B cell (primary cell): ENCODE measurements at regions not wholly inside any gene's neighbourhood (a gene's known extent, or its start where the extent isn't known, plus 50 kb on each side); places are given as distances from the start of the nearest gene placed in this dataset.

ENCODE experiments used
- ATAC-seq: fragments of 200-7000 bp; cut with Tn5 transposase; one replicate; pipeline ENCODE4 v1.10.0; 2021; ENCODE audit warnings: low read depth, mild to moderate bottlenecking, moderate number of reproducible peaks, moderate library complexity
- CTCF ChIA-PET: fragments of 350-600 bp; sonication (Branson Sonifier 250); formaldehyde crosslinking; loops from one replicate; lab custom pipeline; 2021; ENCODE audit warnings: antibody characterized with exemption, inconsistent platforms; lab: Charles Lee
- POLR2A ChIA-PET: fragments of 350-600 bp; sonication (Branson Sonifier 250); formaldehyde crosslinking; loops from one replicate; lab custom pipeline; 2021; ENCODE audit warnings: antibody characterized with exemption; lab: Charles Lee
- DNase-seq: peaks from one replicate; pipeline ENCODE4 v3.0.0; 2013
- H2AFZ ChIP-seq: 2 replicates; pipeline ENCODE4 v1.6.1; 2012; ENCODE audit warnings: mild to moderate bottlenecking, low read depth, low read length; ENCODE audit not compliant: insufficient read depth, poor library complexity, severe bottlenecking
- H3K27ac ChIP-seq, 2 donors: 1 replicate in 1 of 2; 2 replicates in 1 of 2; pipeline ENCODE4 v1.5.1; 2012 to 2013; ENCODE audit warnings: low read length in 2 of 2, mild to moderate bottlenecking in 2 of 2, moderate library complexity in 1 of 2
- H3K27me3 ChIP-seq, 4 experiments: fragments of 200-600 bp in 1 of 4; sonication (generic) in 1 of 4; replicated peaks in 1 of 4; 1 replicate in 2 of 4; 2 replicates in 2 of 4; pipeline versions ENCODE4 v1.6.1 to v1.7.0; 2013 to 2016; ENCODE audit warnings: low read length in 3 of 4, mild to moderate bottlenecking in 2 of 4, mixed read lengths in 1 of 4, moderate library complexity in 1 of 4; ENCODE audit not compliant: insufficient read depth in 4 of 4, control insufficient read depth in 3 of 4; ENCODE audit errors: control extremely low read depth in 1 of 4
- H3K36me3 ChIP-seq, 2 experiments: replicated peaks in 1 of 2; 1 replicate in 1 of 2; 2 replicates in 1 of 2; pipeline versions ENCODE4 v1.6.1 to v1.7.1; 2013; ENCODE audit warnings: low read length in 1 of 2; ENCODE audit not compliant: insufficient read depth in 2 of 2, control insufficient read depth in 1 of 2; ENCODE audit errors: control extremely low read depth in 1 of 2, extremely low read depth in 1 of 2
- H3K4me1 ChIP-seq, 2 donors: fragments of 200-600 bp in 1 of 2; sonication (generic) in 1 of 2; 1 replicate in 1 of 2; 2 replicates in 1 of 2; pipeline versions ENCODE4 v1.5.1 to v1.6.1; 2013 to 2017; ENCODE audit warnings: low read length in 2 of 2; ENCODE audit not compliant: control insufficient read depth in 2 of 2, insufficient read depth in 2 of 2
- H3K4me2 ChIP-seq: replicated peaks from 2 replicates; pipeline ENCODE3; 2012; ENCODE audit warnings: mild to moderate bottlenecking, low read depth, low read length; ENCODE audit not compliant: poor library complexity, severe bottlenecking
- H3K4me3 ChIP-seq, 5 experiments: fragments of 200-600 bp in 1 of 5; sonication (generic) in 1 of 5; 1 replicate in 3 of 5; 2 replicates in 2 of 5; pipeline versions ENCODE4 v1.5.1 to v1.7.0; 2011 to 2016; ENCODE audit warnings: low read length in 4 of 5, mild to moderate bottlenecking in 4 of 5, low read depth in 2 of 5, control low read depth in 1 of 5, moderate library complexity in 1 of 5; ENCODE audit not compliant: insufficient read depth in 1 of 5; ENCODE audit errors: control extremely low read depth in 1 of 5, extremely low read depth in 1 of 5
- H3K79me2 ChIP-seq: fragments of 200-600 bp; sonication (generic); one replicate; pipeline ENCODE4 v1.6.0; 2016; ENCODE audit warnings: low read length; ENCODE audit not compliant: control insufficient read depth, insufficient read depth
- H3K9ac ChIP-seq: fragments of 200-600 bp; sonication (generic); 2 replicates; pipeline ENCODE4 v1.6.1; 2017; ENCODE audit warnings: mild to moderate bottlenecking, low read length, moderate library complexity
- H3K9me3 ChIP-seq, 3 donors: one replicate each; pipeline versions ENCODE4 v1.6.1 to v1.7.1; 2013; ENCODE audit warnings: low read length in 2 of 3; ENCODE audit not compliant: control insufficient read depth in 2 of 3, insufficient read depth in 1 of 3; ENCODE audit errors: control extremely low read depth in 1 of 3
- H4K20me1 ChIP-seq: 2 replicates; pipeline ENCODE4 v1.6.0; 2012; ENCODE audit warnings: mild to moderate bottlenecking, low read length; ENCODE audit not compliant: insufficient read depth, control insufficient read depth, poor library complexity, severe bottlenecking
- H3K27ac Mint-ChIP-seq: one replicate; pipeline ENCODE4 v1.8.0; 2021; ENCODE audit warnings: mixed read lengths
- H3K27me3 Mint-ChIP-seq: one replicate; pipeline ENCODE4 v1.8.0; 2021; ENCODE audit warnings: mixed read lengths
- H3K4me1 Mint-ChIP-seq: one replicate; pipeline ENCODE4 v1.8.0; 2021; ENCODE audit warnings: mixed read lengths
- H3K4me3 Mint-ChIP-seq: one replicate; pipeline ENCODE4 v1.8.0; 2021; ENCODE audit warnings: mixed read lengths
- H3K9me3 Mint-ChIP-seq: one replicate; pipeline ENCODE4 v1.8.0; 2022; ENCODE audit warnings: mixed read lengths; ENCODE audit not compliant: insufficient read depth
- EZH2 ChIP-seq: IDR thresholded peaks from 2 replicates; pipeline ENCODE4 v1.6.1; 2012; ENCODE audit warnings: borderline replicate concordance, low read depth, mild to moderate bottlenecking, moderate library complexity, low read length; ENCODE audit not compliant: insufficient read depth, poor library complexity, severe bottlenecking
- WGBS: methylation state at CpG from one replicate; pipeline ENCODE4 v1.1.5; 2013; ENCODE audit warnings: missing lambda C conversion rate; ENCODE audit not compliant: insufficient coverage; 5-methylcytosine and 5-hydroxymethylcytosine counted together
- intact Hi-C: fragments of 100-400 bp; cut with micrococcal nuclease; formaldehyde crosslinking; loops from one replicate; pipeline ENCODE4 v1.10.0; 2022
- TF ChIP-seq, protein P1 (sequence below): fragments of 200-600 bp; IDR thresholded peaks from one replicate; pipeline ENCODE4 v1.8.0; 2022; ENCODE audit warnings: antibody characterized with exemption, mild to moderate bottlenecking

DNA sequence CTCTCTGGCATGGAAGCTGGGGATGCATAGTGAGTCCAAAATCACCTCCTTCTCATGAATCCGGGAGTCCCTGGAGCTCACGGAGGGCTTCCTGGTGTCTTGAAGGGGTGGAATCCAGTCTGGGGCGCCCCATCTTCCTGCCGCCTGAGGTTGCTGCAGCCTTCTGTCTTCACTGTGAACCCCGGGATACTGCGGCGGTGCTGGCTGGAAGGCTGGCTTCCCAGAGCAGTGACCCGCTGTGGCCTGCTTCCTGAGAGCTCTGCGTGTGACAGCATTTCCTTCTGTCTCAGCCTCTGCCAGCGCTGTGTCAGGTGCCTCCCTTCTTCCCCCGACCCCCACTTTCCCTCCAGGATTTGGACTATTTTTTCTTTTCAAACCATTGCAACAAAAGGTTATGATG lies 98.8 kb upstream of the STOX2 start:
- no peak overlapping the region for H3K4me2 ChIP-seq

DNA sequence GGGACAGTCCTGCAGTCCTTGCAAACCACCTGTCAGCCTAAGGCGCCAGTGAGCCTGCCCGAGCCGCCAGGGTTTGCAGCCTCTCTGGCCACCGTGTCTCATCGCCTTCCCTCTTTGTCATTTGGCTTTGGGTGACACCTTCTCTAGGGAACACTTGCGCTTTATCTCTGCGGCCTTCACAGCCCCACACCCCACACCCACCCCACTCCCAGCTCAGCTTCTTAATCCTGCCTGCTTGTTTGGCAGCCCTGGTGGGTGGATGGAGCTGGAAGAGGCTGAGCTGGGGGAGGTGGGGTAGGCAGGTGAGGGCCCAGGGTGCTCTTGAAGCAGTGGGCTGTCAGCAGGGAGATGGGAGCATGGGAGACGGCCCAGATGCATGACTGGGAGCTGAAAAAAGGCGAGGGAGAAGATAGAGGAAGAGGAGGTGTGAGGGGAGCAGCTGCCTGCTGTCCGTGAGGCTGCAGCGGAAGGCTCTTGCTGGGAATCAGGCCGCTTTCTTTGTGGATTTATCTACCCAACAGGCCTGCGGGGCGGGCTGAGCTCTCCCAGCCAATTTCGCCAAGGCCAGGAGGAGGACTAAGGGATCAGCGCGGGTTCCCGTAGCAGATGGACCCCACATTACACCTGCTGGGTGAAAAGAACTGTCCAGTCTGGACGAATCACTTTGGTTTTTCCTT lies 97.5 kb upstream of the STOX2 start:
- Mint-ChIP-seq H3K27me3 (peaks cover 7% of the 10 kb centered on the region), H3K4me1 (no peaks in the 10 kb centered on the region), H3K27ac (no peak overlapping the region), H3K9me3 (no peaks in the 10 kb centered on the region), H3K4me3 (no peak overlapping the region)
- H3K4me3 ChIP-seq = no peak overlapping the region
- H3K4me1 ChIP-seq = no peaks in the 10 kb centered on the region
- intact Hi-C loops = no loop called here
- H3K79me2 ChIP-seq = no peaks in the 10 kb centered on the region
- TF ChIP-seq EZH2 = no peak
- TF ChIP-seq, protein P1, sequence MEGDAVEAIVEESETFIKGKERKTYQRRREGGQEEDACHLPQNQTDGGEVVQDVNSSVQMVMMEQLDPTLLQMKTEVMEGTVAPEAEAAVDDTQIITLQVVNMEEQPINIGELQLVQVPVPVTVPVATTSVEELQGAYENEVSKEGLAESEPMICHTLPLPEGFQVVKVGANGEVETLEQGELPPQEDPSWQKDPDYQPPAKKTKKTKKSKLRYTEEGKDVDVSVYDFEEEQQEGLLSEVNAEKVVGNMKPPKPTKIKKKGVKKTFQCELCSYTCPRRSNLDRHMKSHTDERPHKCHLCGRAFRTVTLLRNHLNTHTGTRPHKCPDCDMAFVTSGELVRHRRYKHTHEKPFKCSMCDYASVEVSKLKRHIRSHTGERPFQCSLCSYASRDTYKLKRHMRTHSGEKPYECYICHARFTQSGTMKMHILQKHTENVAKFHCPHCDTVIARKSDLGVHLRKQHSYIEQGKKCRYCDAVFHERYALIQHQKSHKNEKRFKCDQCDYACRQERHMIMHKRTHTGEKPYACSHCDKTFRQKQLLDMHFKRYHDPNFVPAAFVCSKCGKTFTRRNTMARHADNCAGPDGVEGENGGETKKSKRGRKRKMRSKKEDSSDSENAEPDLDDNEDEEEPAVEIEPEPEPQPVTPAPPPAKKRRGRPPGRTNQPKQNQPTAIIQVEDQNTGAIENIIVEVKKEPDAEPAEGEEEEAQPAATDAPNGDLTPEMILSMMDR = no peak
- no peak overlapping the region for H2AFZ ChIP-seq
- H3K9ac ChIP-seq = no peak overlapping the region
- DNase-seq = no peak
- no peak for ATAC-seq
- H3K9me3 ChIP-seq = no peaks in the 10 kb centered on the region
- H3K27me3 ChIP-seq = no peaks in the 10 kb centered on the region
- POLR2A ChIA-PET = no interaction called here
- 92% methylated on average over 16 of the region's 19 CpGs for WGBS
- CTCF ChIA-PET = no interaction called here
- no peaks in the 10 kb centered on the region for H3K36me3 ChIP-seq
- no peak overlapping the region for H3K27ac ChIP-seq
- H4K20me1 ChIP-seq = no peaks in the 10 kb centered on the region
- H3K4me2 ChIP-seq = no peak overlapping the region

More for the DNA sequence above, 98.8 kb upstream of the STOX2 start:
- Mint-ChIP-seq H3K27me3 (peaks cover 14% of the 10 kb centered on the region), H3K9me3 (no peaks in the 10 kb centered on the region), H3K27ac (no peak overlapping the region), H3K4me1 (no peaks in the 10 kb centered on the region), H3K4me3 (no peak overlapping the region)
- Histone ChIP-seq H3K4me1 (no peaks in the 10 kb centered on the region), H3K4me3 (no peak overlapping the region), H3K27me3 (peaks cover 0 to 1% (median 0%) of the 10 kb centered on the region in 4 experiments), H3K36me3 (no peaks in the 10 kb centered on the region), H4K20me1 (no peaks in the 10 kb centered on the region), H3K9ac (no peak overlapping the region), H3K27ac (no peak overlapping the region), H2AFZ (no peak overlapping the region), H3K9me3 (no peaks in the 10 kb centered on the region), H3K79me2 (no peaks in the 10 kb centered on the region)
- ChIA-PET POLR2A (no interaction called here), CTCF (no interaction called here)
- whole genome bisulfite sequencing = 82% methylated on average over 11 of the region's 11 CpGs
- intact Hi-C loops = no loop called here
- TF ChIP-seq, protein P1 = no peak
- TF ChIP-seq EZH2 = no peak
- no peak for ATAC-seq
- DNase-seq = no peak
